GM19463 (cell line): ENCODE measurements at regions not wholly inside any gene's neighbourhood (a gene's known extent, or its start where the extent isn't known, plus 50 kb on each side); places are given as distances from the start of the nearest gene placed in this dataset.

Source experiments
- ATAC-seq: cut with Tn5 transposase; IDR thresholded peaks from one replicate; pipeline ENCODE4 v1.9.1; 2021; ENCODE audit warnings: mild to moderate bottlenecking, moderate library complexity; ENCODE audit not compliant: unreplicated experiment

- no peak for ATAC-seq
Measured at GRCh38 chr20:40925829-40926510, 102.7 kb upstream of the TOP1 start.

- ATAC-seq = no peak
Measured at GRCh38 chr20:40926928-40927327, 101.7 kb upstream of the TOP1 start.

GRCh38 chr20:40930561-40930960 is 98.1 kb upstream of the TOP1 start:
- no peak for ATAC-seq

GRCh38 chr20:40931410-40932044 is 97.1 kb upstream of the TOP1 start:
- no peak for ATAC-seq

GRCh38 chr20:40932436-40932835 is 96.2 kb upstream of the TOP1 start:
- ATAC-seq = no peak

GRCh38 chr20:40933758-40934157 is 94.9 kb upstream of the TOP1 start:
- no peak for ATAC-seq

GRCh38 chr20:40938020-40938419 is 90.6 kb upstream of the TOP1 start:
- no peak for ATAC-seq

- ATAC-seq = no peak
Measured at GRCh38 chr20:40939667-40940066, 89.0 kb upstream of the TOP1 start.

GRCh38 chr20:40941133-40941610 is 87.5 kb upstream of the TOP1 start:
- ATAC-seq = no peak

GRCh38 chr20:40942006-40942405 is 86.6 kb upstream of the TOP1 start:
- no peak for ATAC-seq

- ATAC-seq = no peak
Measured at GRCh38 chr20:40942775-40943174, 85.8 kb upstream of the TOP1 start.

GRCh38 chr20:40943591-40943990 is 85.0 kb upstream of the TOP1 start:
- no peak for ATAC-seq

- no peak for ATAC-seq
Measured at GRCh38 chr20:40945189-40945588, 83.4 kb upstream of the TOP1 start.

GRCh38 chr20:40945754-40946450 is 82.7 kb upstream of the TOP1 start:
- no peak for ATAC-seq

GRCh38 chr20:40946451-40946850 is 82.2 kb upstream of the TOP1 start:
- ATAC-seq = no peak

- ATAC-seq = no peak
Measured at GRCh38 chr20:40948465-40949267, 80.0 kb upstream of the TOP1 start.

- ATAC-seq = no peak
Measured at GRCh38 chr20:40949346-40949745, 79.3 kb upstream of the TOP1 start.

GRCh38 chr20:40952136-40952535 is 76.5 kb upstream of the TOP1 start:
- ATAC-seq = no peak

- ATAC-seq = no peak
Measured at GRCh38 chr20:40953416-40953815, 75.2 kb upstream of the TOP1 start.

GRCh38 chr20:40953856-40954255 is 74.8 kb upstream of the TOP1 start:
- no peak for ATAC-seq

GRCh38 chr20:40954521-40955165 is 74.0 kb upstream of the TOP1 start:
- ATAC-seq = no peak
